ENCODE measurements at regions not wholly inside any gene's neighbourhood (a gene's known extent, or its start where the extent isn't known, plus 50 kb on each side); places are given as distances from the start of the nearest gene placed in this dataset.
A peak's percentile ranks its signal among the peaks of the same experiment; 100 is the strongest.

GRCh38 chr3:17850448-17850847 lies 108.0 kb upstream of the TBC1D5 start:
- FAIRE-seq (no peak), DNase-seq (ENCODE audit: insufficient read length, low spot score) (no peak)
- TF ChIP-seq, protein P1, sequence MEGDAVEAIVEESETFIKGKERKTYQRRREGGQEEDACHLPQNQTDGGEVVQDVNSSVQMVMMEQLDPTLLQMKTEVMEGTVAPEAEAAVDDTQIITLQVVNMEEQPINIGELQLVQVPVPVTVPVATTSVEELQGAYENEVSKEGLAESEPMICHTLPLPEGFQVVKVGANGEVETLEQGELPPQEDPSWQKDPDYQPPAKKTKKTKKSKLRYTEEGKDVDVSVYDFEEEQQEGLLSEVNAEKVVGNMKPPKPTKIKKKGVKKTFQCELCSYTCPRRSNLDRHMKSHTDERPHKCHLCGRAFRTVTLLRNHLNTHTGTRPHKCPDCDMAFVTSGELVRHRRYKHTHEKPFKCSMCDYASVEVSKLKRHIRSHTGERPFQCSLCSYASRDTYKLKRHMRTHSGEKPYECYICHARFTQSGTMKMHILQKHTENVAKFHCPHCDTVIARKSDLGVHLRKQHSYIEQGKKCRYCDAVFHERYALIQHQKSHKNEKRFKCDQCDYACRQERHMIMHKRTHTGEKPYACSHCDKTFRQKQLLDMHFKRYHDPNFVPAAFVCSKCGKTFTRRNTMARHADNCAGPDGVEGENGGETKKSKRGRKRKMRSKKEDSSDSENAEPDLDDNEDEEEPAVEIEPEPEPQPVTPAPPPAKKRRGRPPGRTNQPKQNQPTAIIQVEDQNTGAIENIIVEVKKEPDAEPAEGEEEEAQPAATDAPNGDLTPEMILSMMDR (IDR thresholded peaks at IDR 0.05; ENCODE audit: insufficient read depth, missing control alignments), result no peak

DNA sequence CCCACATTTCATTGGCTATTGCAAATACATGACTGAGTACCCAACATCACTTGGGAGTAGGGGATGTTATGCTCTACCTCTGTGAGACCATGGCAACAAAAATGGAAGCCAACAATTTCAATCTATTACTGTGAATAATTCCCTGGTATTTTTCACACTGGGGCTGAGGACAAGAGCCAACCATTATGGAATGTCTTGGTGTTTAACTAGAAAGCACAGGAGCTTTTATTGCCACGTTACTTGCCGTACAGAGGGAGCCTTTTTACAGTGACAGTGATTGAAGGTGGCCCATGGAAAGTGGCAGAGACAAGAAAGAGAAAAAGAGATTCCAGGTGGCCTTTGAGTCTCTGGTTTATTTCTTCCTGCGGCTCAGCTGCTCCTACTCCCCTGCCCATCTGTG lies 105.7 kb upstream of the TBC1D5 start:
- DNase-seq (ENCODE audit: insufficient read length, low spot score), result no peak
- TF ChIP-seq, protein P1 (IDR thresholded peaks at IDR 0.05; ENCODE audit: insufficient read depth, missing control alignments), result no peak
- no peak for FAIRE-seq

GRCh38 chr3:17847156-17847555 lies 104.7 kb upstream of the TBC1D5 start:
- no peak for FAIRE-seq
- DNase-seq (ENCODE audit: insufficient read length, low spot score), result no peak
- TF ChIP-seq, protein P1 (IDR thresholded peaks at IDR 0.05; ENCODE audit: insufficient read depth, missing control alignments), result no peak

DNA sequence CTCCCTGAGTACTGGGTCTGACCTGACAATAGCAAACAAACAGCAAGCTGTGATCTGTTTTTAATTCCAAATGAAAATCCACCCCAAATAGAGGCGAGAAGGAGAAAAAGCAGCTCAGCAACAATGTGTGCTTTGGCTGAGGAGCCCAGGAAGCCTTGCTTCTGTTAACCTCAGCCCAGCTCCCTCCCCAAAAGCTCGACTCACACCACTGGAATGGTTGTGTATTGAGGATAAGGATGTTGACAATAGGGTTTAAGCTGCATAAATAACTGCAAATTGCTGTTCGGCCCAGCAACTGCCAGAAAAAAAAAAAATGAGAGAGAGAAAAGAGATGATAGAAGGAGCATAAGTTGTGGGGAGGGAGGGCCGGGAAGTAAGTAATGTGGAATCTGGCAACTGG lies 104.0 kb upstream of the TBC1D5 start:
- TF ChIP-seq, protein P1 (IDR thresholded peaks at IDR 0.05; ENCODE audit: insufficient read depth, missing control alignments), result no peak
- FAIRE-seq (no peak), DNase-seq (ENCODE audit: insufficient read length, low spot score) (no peak)

DNA sequence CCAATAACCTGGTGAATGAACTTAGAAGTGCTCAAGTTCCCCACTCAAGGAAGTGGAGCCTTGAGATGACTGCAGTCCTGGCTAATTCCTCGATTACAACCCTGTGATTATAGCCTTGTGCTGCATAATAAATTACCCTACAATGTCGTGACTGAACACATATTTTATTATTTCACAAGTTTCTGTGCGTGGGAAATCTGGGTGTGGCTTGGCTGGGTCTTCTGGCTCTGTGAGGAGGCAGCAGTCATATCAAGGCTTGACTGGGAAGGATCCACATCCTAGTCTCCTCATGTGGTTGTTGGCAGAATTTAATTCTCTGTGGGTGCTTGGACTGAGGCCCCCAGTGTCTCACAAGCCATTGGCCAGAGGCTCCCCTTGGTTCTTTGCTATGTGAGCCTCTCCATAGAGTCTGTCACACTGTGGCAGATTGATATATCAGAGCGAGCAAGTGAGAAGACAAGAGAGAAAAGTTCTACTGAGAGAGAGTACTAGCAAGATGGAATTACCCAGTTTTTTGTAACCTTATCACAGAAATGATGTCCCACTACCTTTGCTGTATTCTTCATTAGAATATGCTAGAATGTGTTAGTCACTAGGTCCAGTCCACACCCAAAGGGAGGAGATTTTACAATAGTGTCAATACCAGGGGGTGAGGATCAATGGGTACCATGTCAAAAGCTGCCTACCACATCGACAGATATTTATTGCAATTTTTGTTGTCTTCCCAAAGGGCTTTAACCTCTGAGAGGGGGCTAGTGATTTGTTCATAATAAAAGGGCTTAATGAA lies 102.8 kb upstream of the TBC1D5 start:
- DNase-seq (ENCODE audit: insufficient read length, low spot score) (no peak), FAIRE-seq (no peak)

GRCh38 chr3:17844236-17844635 lies 101.8 kb upstream of the TBC1D5 start:
- TF ChIP-seq, protein P1 (IDR thresholded peaks at IDR 0.05; ENCODE audit: insufficient read depth, missing control alignments), result no peak
- DNase-seq (ENCODE audit: insufficient read length, low spot score), result no peak
- no peak for FAIRE-seq

More for the DNA sequence above, 102.8 kb upstream of the TBC1D5 start:
- TF ChIP-seq, protein P1 (IDR thresholded peaks at IDR 0.05; ENCODE audit: insufficient read depth, missing control alignments), result no peak

DNA sequence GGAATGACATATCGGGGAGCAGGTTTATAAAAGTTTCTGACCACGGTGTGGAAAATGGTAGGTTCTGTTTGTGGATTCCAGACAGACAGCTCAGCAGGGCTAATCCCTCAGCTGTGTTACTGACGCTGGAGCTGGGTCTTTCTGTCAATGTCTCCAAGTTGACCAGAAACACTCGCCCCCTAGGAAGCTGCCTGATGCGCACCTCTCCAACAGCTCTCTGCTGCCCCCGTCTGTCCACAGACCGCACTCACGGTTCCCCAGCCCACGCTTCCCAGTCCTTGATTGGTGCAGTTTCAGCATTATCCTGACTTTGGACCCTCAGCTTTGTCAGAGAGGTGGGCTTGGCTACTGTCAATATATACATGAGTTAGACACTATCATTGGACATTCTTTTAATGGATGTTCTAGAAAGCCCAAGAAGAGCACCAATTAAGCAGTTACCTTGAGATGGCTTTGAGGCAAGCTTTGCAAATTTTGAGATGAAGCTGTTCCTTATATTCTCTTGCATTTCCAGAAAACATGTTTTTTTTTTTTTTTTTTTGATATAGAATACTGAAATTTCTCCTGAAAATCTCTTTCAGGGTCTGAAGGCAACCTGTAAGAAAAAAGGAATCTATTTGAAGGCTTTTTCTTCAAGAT lies 98.9 kb upstream of the TBC1D5 start:
- FAIRE-seq (peak; percentile 25), DNase-seq (ENCODE audit: insufficient read length, low spot score) (no peak)
- TF ChIP-seq, protein P1 (IDR thresholded peaks at IDR 0.05; ENCODE audit: insufficient read depth, missing control alignments), result peak; percentile 99

All from D721Med (cell line).